HG03095 (cell line): ENCODE measurements at regions not wholly inside any gene's neighbourhood (a gene's known extent, or its start where the extent isn't known, plus 50 kb on each side); places are given as distances from the start of the nearest gene placed in this dataset.
"Not testable (repeated sequence)": the region's sequence is repeated elsewhere in the genome, so short reads cannot be mapped to it uniquely, and the experiment has no call there.

Experiments
- ATAC-seq: cut with Tn5 transposase; IDR thresholded peaks from one replicate; pipeline ENCODE4 v1.9.1; 2021; ENCODE audit warnings: moderate library complexity; ENCODE audit not compliant: unreplicated experiment

GRCh38 chr3:908839-909238 is 184.0 kb upstream of the CNTN6 start:
- ATAC-seq, result no peak

GRCh38 chr3:912717-913116 is 180.1 kb upstream of the CNTN6 start:
- ATAC-seq, result not testable (repeated sequence)

GRCh38 chr3:923161-923910 is 169.5 kb upstream of the CNTN6 start:
- ATAC-seq, result no peak

GRCh38 chr3:930866-931265 is 162.0 kb upstream of the CNTN6 start:
- no peak for ATAC-seq

GRCh38 chr3:933326-933725 is 159.5 kb upstream of the CNTN6 start:
- no peak for ATAC-seq

GRCh38 chr3:944786-945185 is 148.0 kb upstream of the CNTN6 start:
- ATAC-seq, result no peak

GRCh38 chr3:945738-946137 is 147.1 kb upstream of the CNTN6 start:
- no peak for ATAC-seq

GRCh38 chr3:952906-953305 is 139.9 kb upstream of the CNTN6 start:
- ATAC-seq, result no peak

- ATAC-seq, result no peak
Observed at GRCh38 chr3:963255-963654, 129.6 kb upstream of the CNTN6 start.

GRCh38 chr3:963755-964154 is 129.1 kb upstream of the CNTN6 start:
- ATAC-seq, result no peak

GRCh38 chr3:965826-966225 is 127.0 kb upstream of the CNTN6 start:
- ATAC-seq, result no peak

- no peak for ATAC-seq
Observed at GRCh38 chr3:966341-966740, 126.5 kb upstream of the CNTN6 start.

GRCh38 chr3:973340-973739 is 119.5 kb upstream of the CNTN6 start:
- ATAC-seq, result no peak

GRCh38 chr3:976006-976405 is 116.8 kb upstream of the CNTN6 start:
- no peak for ATAC-seq

GRCh38 chr3:981156-981555 is 111.7 kb upstream of the CNTN6 start:
- no peak for ATAC-seq

GRCh38 chr3:988785-989184 is 104.0 kb upstream of the CNTN6 start:
- ATAC-seq, result no peak

- no peak for ATAC-seq
Observed at GRCh38 chr3:992871-993270, 100.0 kb upstream of the CNTN6 start.

GRCh38 chr3:1002010-1002409 is 90.8 kb upstream of the CNTN6 start:
- ATAC-seq, result no peak

GRCh38 chr3:1007866-1008265 is 85.0 kb upstream of the CNTN6 start:
- ATAC-seq, result no peak

- ATAC-seq, result no peak
Observed at GRCh38 chr3:1010228-1010627, 82.6 kb upstream of the CNTN6 start.

GRCh38 chr3:1015826-1016225 is 77.0 kb upstream of the CNTN6 start:
- ATAC-seq, result no peak

- ATAC-seq, result no peak
Observed at GRCh38 chr3:1017870-1018269, 75.0 kb upstream of the CNTN6 start.

- ATAC-seq, result no peak
Observed at GRCh38 chr3:1019157-1019556, 73.7 kb upstream of the CNTN6 start.
